ENCODE measurements at regions not wholly inside any gene's neighbourhood (a gene's known extent, or its start where the extent isn't known, plus 50 kb on each side); places are given as distances from the start of the nearest gene placed in this dataset.

DNA sequence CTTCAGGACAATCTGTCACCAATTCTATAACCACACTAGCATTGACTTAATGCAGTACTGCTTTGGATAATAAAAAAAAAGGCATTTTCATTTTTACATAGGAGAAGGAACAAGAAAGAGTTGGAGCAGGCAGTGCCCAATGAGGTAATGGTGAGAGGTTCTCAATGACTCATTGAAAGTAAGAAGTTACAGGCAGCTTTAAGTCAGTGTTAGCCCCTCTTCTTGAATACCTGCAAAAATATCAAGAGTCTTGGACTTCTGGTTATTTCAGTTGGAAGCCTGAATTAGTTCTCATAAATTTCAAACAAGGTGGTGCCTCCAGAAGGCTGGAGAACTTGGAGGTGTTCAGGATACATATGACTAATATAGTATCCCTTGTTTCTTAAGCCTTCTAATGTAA lies 422.5 kb downstream of the HTR7 start:
- TF ChIP-seq, protein P1, sequence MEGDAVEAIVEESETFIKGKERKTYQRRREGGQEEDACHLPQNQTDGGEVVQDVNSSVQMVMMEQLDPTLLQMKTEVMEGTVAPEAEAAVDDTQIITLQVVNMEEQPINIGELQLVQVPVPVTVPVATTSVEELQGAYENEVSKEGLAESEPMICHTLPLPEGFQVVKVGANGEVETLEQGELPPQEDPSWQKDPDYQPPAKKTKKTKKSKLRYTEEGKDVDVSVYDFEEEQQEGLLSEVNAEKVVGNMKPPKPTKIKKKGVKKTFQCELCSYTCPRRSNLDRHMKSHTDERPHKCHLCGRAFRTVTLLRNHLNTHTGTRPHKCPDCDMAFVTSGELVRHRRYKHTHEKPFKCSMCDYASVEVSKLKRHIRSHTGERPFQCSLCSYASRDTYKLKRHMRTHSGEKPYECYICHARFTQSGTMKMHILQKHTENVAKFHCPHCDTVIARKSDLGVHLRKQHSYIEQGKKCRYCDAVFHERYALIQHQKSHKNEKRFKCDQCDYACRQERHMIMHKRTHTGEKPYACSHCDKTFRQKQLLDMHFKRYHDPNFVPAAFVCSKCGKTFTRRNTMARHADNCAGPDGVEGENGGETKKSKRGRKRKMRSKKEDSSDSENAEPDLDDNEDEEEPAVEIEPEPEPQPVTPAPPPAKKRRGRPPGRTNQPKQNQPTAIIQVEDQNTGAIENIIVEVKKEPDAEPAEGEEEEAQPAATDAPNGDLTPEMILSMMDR (IDR thresholded peaks at IDR 0.05; ENCODE audit: extremely low read depth, insufficient read depth, missing control alignments) = no peak
- no peak for DNase-seq (ENCODE audit: low spot score)
- in situ Hi-C loops (cut with MboI; ENCODE audit: low pct_unique_long_range_greater_than_20kb, low sequenced_read_pairs, unreplicated experiment) = no loop called here

DNA sequence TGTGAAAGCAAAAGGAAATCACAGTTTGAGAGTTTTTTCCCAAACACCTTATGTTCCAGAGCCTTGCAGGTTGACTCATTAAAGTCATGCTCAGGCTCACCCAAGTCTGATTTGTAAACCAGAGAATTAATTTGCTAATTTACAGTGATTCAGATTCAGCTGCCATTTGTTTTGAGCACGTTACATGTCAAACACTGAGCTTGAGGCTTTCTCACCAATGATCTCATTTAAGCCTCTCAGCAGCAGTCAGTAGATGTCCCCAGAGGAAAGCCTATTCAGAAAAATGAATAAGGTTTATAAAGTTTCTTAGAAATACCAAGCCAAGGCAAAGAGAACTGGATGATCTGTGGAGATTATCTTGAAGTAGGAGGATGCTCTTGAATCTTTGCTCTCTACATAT lies 420.4 kb downstream of the HTR7 start:
- in situ Hi-C loops (cut with MboI; ENCODE audit: low pct_unique_long_range_greater_than_20kb, low sequenced_read_pairs, unreplicated experiment) = no loop called here
- DNase-seq (ENCODE audit: low spot score) = no peak
- TF ChIP-seq, protein P1 (IDR thresholded peaks at IDR 0.05; ENCODE audit: extremely low read depth, insufficient read depth, missing control alignments) = no peak

DNA sequence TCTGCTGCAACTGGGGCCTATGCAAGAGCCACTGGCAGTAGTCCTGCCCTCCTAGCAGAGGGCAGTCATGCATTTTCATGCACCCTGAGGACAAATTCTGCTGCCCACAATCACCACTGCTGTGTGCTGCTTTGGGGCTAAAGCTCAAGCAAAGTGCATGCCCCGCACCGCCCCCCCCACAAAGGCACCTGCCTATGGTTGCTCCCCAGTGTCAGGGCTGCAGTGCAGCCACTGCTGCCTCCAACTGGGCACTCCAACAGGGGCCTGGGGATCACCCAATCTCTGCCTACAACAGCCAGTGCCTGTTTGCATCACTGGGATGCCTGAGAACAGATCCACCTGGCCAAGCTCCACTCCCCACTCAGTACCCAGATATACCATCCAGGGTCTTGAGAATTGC lies 417.0 kb downstream of the HTR7 start:
- in situ Hi-C loops (cut with MboI; ENCODE audit: low pct_unique_long_range_greater_than_20kb, low sequenced_read_pairs, unreplicated experiment) = no loop called here
- no peak for DNase-seq (ENCODE audit: low spot score)
- TF ChIP-seq, protein P1 (IDR thresholded peaks at IDR 0.05; ENCODE audit: extremely low read depth, insufficient read depth, missing control alignments) = no peak

DNA sequence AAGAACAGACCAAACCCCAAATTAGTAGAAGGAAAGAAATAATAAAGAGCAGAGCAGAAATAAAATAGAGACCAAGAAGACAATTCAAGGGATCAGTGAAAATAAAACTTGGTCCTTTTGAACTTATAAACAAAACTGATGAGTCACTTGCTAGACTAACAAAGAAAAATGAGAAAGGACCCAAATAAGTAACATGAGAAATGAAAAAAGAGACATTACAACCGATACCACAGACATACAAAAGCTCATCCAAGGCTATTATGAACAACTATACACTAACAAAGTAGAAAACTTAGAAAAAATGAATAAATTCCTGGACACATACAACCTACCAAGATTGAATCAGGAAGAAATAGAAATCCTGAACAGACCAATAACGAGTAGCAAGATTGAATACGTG lies 414.5 kb downstream of the HTR7 start:
- in situ Hi-C loops (cut with MboI; ENCODE audit: low pct_unique_long_range_greater_than_20kb, low sequenced_read_pairs, unreplicated experiment) = no loop called here
- no peak for DNase-seq (ENCODE audit: low spot score)
- TF ChIP-seq, protein P1 (IDR thresholded peaks at IDR 0.05; ENCODE audit: extremely low read depth, insufficient read depth, missing control alignments) = no peak

DNA sequence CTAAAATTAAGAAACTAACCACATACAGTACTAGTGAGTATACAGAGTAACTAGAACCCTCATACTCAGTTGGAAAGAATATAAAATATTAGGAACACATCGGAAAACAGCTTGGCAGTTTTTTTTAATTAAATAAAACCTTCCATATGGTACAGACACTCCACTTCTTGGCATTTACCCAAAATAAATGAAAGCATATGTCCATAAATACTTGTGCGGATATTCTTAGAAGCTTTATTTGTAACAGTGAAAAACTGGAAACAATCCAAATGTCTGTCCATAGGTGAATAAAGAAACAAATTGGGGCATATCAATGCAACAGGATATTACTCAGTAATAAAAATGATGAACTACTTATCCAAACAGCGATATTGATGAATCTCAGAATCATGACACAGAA lies 410.0 kb downstream of the HTR7 start:
- no peak for DNase-seq (ENCODE audit: low spot score)
- TF ChIP-seq, protein P1 (IDR thresholded peaks at IDR 0.05; ENCODE audit: extremely low read depth, insufficient read depth, missing control alignments) = no peak
- in situ Hi-C loops (cut with MboI; ENCODE audit: low pct_unique_long_range_greater_than_20kb, low sequenced_read_pairs, unreplicated experiment) = no loop called here

DNA sequence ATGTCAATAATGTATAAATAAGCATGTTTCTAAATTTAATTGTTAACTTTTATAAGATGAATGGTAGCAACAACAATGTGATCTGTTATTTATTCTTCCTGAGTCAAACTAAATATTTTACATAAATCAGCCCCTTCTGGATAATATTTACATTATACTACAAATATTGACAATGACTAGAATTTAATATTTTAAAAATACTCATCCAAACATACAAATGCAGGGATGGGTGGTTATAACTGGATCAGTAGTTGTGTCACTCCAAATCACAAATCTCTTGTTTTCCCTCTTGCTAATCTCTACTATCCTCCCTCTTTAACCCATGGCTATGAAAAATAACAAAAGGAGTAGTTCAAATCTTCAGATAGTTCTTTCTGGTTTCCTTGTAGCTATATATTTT lies 407.0 kb downstream of the HTR7 start:
- in situ Hi-C loops (cut with MboI; ENCODE audit: low pct_unique_long_range_greater_than_20kb, low sequenced_read_pairs, unreplicated experiment) = no loop called here

More for the DNA sequence above, 407.0 kb downstream of the HTR7 start:
- no peak for DNase-seq (ENCODE audit: low spot score)
- TF ChIP-seq, protein P1 (IDR thresholded peaks at IDR 0.05; ENCODE audit: extremely low read depth, insufficient read depth, missing control alignments) = no peak
